NCI-H1417 treated with DMSO at 0.1 percent for 48 hours (cell line): ENCODE measurements at regions not wholly inside any gene's neighbourhood (a gene's known extent, or its start where the extent isn't known, plus 50 kb on each side); places are given as distances from the start of the nearest gene placed in this dataset.

Experiments
- DNase-seq: peaks from one replicate; lab custom pipeline; 2025; lab: John Stamatoyannopoulos, UW

GRCh38 chr2:226680719-226681118 is 118.9 kb downstream of the IRS1 start:
- DNase-seq, result no peak

DNA sequence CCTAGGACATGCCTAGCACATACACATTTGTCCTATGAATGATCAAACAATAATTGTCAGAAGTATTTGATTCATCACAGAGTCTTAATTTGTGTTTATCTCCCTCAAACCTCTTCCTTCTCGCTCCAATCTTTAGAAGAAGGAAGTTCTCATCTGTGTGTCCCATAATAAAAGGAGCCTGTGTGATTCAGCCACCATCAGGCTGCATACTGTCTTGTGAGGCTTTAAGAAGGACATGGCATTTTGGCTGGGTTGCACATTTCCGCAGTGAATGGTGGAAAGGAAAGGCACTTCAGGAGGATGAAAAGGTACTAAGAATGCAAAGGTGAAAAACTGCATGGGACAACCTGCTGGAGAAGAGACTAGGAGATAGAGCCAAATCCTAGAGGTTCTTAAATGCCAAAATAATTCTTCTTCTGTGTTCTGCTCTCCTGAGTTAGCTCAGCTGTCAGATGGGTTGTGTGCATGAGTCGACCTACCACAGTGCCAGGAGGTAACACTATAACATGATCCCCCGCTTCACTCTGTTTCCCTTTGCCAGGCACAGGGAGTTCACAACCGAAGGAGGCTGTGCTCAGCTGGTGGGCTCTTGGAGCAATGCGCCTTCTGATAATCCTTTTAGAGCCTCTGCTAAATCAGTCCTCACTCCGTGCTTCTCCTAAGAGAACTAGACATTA is 120.1 kb downstream of the IRS1 start:
- DNase-seq, result no peak

GRCh38 chr2:226678422-226678821 is 121.2 kb downstream of the IRS1 start:
- no peak for DNase-seq

- DNase-seq, result no peak
These were observed 122.5 kb downstream of the IRS1 start for GRCh38 chr2:226677080-226677479.

GRCh38 chr2:226676618-226677017 is 123.0 kb downstream of the IRS1 start:
- DNase-seq, result no peak

GRCh38 chr2:226674123-226674522 is 125.5 kb downstream of the IRS1 start:
- DNase-seq, result no peak

- DNase-seq, result no peak
These were observed 126.3 kb downstream of the IRS1 start for GRCh38 chr2:226673314-226673723.

DNA sequence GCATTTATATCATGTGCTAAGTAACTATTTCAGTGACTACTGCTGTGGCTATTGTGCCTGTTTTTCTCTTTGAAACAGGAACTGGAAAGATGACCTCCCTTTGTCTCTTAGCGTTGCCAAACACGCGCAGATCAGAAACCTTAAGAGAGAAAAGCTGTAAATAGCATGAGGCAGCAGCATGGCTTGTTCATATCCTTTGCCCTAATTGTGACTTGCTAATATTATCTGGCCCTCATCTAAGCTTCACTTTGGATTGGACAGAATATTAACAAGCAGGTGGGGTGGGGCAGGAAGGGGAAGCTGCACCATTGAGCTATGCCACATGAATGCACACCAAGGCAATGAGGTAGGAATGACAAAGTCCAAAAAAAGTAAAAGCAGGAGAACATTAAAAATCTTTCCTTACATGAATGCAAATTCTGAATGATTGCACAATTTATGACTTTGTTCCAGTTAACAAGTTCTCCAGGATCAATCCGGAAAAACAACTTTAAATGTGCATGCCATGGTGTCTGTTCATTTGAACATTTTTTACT is 128.4 kb downstream of the IRS1 start:
- no peak for DNase-seq

DNA sequence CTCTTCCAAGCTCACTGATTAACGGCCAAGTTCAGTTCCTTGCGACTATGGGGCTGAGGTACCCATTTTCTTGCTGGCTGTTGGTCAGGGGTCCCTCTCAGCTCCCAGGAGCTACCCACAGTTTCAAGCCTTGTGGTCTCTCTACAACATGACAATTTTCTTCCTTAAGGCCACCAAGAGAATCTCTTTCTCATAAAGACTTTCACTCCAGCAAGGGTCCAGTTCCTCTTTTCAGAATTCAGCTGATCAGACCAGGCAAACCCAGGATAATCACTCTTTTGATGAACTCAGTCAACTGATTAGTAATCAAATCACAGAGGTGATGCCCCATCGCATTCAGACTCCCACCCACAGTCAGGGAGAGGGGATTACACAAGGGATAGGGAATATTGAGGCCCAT is 129.7 kb downstream of the IRS1 start:
- DNase-seq, result no peak

DNA sequence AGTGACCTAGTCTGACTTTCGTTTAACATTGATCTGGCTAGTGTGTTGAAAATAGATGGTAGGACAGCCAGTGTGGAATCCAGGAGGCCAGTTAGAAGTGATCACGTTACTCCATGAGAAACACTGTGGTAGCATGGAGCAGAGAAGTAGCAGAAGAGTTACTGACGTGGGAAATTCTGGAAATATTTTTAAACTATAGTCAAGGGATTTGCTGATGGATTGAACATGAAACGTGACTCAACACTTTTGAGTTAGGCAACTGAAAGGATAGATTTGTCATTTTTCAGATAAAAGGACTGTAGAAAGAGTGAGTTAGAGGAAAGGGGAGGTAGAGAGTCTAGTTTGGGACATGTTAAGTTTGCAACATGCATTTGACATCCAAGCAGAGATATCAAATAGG is 130.4 kb downstream of the IRS1 start:
- no peak for DNase-seq

DNA sequence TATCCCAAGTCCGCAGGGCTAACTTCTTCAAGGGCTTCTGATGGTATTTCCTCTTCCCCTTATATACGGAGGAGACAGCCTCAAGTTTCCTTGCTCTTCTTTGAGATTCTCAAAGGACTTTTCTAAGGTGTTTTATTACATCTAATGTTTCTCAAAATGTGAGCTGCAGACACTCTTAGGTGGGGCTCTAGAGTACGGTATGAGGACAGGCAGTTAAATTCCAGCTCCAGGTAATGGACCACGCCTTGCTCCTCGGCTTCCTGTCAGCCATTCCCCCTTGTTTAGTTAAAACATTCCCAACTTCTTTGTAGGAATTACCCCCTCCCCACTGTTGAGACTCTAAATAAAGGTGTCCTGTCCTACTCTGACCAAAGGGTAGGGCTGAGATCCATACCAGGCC is 131.9 kb downstream of the IRS1 start:
- no peak for DNase-seq

- no peak for DNase-seq
These were observed 134.3 kb downstream of the IRS1 start for GRCh38 chr2:226665306-226665831.

DNA sequence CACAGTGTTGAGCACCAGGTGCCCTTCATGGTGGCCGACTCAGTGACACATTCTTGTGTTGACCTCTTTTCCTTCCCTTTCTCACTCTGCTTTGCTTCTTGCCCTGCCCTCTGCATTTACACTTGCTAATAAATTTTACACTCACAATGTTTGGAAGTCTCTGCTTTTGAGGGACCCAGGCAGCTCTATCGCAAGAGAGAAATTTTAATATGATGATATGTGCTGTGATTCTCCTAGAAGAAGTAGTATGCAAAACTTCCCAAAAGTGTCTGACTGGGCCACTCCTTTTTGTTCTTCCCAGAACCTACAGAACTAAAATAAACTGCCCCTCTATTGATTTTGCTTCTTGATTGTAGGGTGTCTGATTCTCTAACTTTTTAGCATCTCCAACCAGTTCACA is 135.0 kb downstream of the IRS1 start:
- DNase-seq, result no peak

- no peak for DNase-seq
These were observed 135.5 kb downstream of the IRS1 start for GRCh38 chr2:226664140-226664539.

DNA sequence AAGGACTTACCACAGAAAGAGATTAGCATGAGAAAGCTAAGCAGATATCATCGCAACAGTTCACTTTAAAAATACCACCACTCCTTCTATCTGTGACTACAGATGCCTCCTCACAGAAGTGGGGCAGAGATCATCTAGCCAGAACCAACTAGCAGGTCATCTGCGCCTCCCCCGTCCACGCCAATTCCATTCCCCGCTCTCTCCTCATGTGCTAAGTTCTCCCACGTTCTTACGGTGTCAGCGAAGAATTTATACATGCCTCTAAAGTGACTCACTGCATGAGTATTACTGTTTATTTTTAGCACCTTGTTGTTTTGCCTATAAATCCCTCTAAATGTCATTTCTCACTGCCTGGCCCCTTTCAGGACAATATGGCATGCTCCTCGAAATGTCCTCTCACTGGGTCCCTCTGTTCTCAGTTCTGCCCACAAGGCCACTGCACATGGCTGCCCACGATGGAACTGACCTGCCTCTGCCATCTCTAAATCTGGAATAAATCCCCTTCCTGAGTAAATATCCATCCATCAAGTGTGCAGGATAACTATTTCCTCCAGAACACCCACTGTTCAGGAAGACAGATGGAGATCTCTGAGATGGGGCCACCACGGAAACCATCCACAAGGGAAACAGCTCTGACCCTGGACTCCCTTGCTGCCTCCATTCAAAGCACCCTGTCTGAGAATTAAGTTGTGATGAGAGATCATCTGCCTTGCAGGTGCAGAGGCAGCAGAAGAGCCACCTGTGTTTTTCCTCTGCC is 137.7 kb downstream of the IRS1 start:
- no peak for DNase-seq

GRCh38 chr2:226660526-226660925 is 139.1 kb downstream of the IRS1 start:
- DNase-seq, result no peak

DNA sequence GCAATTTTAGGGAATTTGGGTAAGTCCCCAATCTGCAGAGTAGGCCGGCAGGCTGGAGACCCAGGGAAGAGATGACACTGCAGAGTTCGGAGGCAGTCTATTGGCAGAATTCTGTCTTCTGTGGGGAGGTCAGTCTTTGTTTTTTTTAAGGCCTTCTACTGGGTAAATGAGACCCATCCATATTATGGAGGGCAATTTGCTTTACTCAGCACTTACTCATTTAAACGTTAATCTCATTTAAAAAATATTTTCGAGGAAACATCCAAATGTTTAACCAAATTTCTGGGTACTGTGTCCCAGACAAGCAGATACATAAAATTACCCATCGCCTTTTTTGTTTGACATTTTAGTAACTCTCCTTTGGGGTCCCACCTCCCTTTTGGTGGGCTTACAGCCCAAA is 139.5 kb downstream of the IRS1 start:
- DNase-seq, result no peak

GRCh38 chr2:226659410-226659809 is 140.2 kb downstream of the IRS1 start:
- no peak for DNase-seq

DNA sequence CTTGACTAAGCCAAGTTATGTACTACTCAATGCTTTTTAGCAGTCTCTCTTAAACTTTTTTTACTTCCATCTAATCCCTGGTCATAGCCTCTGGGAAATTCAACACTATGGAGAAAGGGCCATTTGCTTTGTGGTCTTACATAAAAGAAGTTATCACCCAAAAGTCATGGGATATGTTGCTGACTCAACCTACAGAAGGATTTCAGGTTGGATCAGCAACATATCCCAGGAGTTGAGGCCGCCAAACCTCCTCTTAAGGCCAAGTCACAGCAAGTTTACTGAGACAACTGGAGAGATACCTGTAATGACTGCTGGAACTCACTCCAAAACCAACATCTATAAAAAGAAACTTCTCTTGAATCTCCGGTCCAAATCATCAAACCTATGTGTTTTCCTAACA is 141.1 kb downstream of the IRS1 start:
- DNase-seq, result no peak

- no peak for DNase-seq
These were observed 142.1 kb downstream of the IRS1 start for GRCh38 chr2:226657340-226658053.

GRCh38 chr2:226656367-226656766 is 143.3 kb downstream of the IRS1 start:
- no peak for DNase-seq

- no peak for DNase-seq
These were observed 143.7 kb downstream of the IRS1 start for GRCh38 chr2:226655871-226656270.
